ENCODE measurements at regions not wholly inside any gene's neighbourhood (a gene's known extent, or its start where the extent isn't known, plus 50 kb on each side); places are given as distances from the start of the nearest gene placed in this dataset.
"Not testable (repeated sequence)": the region's sequence is repeated elsewhere in the genome, so short reads cannot be mapped to it uniquely, and the experiment has no call there.

DNA sequence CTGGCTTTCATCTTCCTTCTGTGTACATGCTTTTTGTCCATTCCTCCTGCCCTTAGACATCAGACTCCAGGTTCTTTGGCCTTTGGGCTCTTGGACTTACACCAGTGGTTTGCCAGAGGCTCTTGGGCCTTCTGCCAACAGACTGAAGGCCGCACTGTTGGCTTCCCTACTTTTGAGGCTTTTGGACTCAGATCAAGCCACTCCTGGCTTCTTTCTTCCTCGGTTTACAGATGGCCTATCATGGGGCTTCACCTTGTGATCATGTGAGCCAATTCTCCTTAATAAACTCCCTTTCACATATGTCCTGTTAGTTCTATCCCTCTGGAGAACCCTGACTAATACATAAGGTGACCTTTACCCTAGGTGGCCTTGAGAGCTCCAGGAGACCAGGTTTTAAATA, 189.1 kb upstream of the CCNG1 start:
- ATAC-seq (peak; percentile 82), DNase-seq (ENCODE audit: low spot score) (peak; percentile 69)

DNA sequence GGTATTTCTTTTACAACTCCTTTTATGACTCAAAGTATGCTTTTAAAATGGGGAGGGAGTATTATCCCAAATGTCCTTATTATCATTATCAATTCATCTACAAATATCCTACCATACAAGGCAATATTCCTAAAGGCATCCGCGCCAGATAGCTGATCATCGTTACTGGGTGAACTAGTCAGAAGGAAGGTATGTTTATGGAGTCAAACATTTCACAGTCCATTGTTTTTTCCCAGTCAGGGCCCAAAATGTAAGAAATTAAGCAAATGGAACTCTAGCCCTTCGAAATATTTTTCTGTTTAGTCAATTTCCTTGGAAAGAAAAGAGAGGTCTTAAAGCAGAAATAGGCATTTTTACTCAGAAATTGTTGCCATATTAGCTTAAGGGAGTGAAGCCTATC, 188.5 kb upstream of the CCNG1 start:
- DNase-seq (ENCODE audit: low spot score) (no peak), ATAC-seq (no peak)

DNA sequence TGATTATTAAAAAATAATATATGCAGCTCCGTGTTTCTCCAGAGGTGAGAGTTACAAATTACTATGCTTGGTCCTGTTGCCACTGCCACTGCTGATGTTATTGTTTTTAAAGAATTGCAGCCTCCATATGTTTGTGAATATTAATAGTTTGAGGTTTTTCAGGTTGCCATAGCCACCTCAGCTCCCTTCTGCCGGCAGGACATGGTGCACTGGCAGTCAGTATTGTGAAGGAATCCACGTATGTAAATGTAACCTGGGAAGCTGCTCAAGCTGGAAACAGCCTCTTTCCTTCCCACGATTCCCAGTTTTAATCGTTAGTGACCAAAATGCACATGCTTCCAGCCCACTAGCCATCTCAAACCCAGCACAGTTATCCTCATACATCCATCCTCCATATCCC, 184.4 kb upstream of the CCNG1 start:
- ATAC-seq = no peak

DNA sequence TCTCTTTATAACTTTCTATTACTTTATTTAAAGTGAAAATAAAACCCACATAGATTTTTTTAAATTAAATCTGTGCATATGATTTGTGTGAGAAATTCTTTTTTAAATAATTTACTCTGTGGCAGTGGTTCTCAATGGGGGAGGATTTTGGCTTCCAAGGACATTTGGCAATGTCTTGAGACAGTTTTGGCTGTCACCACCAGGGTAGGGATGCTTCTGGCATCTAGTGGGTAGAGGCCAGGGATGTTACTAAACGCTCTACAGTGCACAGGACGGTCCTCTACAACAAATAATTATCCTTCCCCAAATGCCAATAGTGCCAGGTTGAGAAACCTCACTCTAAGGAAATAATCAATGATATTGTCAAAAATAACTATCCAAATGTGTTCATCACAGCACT, 177.9 kb upstream of the CCNG1 start:
- no peak for ATAC-seq
- DNase-seq (ENCODE audit: low spot score) = no peak

More for the DNA sequence above, 184.4 kb upstream of the CCNG1 start:
- no peak for DNase-seq (ENCODE audit: low spot score)

DNA sequence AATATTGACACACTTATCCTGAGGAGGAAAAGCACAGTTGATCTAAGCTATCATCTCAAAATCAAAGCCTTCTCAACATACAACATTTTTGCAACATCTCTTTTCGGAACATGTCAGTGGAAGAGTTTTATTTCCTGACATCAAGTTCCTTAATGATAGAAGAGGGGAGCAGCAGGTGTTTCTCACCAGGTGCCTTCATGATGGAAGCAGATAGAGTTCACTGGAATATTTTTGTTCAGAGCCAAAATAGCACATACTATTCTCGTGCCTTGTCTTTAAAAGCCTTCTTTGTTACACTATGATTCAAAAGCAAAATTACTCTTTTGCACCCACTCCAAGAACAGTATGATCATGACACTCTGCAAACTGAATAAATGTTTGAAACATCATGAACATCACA, 176.9 kb upstream of the CCNG1 start:
- DNase-seq (ENCODE audit: low spot score) (no peak), ATAC-seq (no peak)

DNA sequence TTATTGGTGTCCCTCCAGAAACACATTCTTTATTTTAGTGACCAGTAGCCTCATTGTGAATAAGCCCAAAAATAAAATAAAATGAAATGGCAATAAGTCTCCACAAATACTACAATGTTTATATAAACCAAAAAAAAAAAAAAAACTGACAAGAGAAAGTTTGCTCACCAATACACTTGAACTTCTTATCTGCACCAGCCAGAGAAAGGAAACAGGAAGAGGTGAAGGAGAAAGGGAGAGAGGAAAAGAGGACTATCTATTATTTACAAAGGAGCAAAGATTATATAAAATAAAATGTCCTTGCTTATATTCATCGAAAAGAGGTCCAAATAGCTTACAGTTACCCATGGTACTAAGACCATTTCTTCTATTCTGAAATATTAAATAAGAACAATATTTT, 176.4 kb upstream of the CCNG1 start:
- ATAC-seq = no peak
- DNase-seq (ENCODE audit: low spot score) = no peak

DNA sequence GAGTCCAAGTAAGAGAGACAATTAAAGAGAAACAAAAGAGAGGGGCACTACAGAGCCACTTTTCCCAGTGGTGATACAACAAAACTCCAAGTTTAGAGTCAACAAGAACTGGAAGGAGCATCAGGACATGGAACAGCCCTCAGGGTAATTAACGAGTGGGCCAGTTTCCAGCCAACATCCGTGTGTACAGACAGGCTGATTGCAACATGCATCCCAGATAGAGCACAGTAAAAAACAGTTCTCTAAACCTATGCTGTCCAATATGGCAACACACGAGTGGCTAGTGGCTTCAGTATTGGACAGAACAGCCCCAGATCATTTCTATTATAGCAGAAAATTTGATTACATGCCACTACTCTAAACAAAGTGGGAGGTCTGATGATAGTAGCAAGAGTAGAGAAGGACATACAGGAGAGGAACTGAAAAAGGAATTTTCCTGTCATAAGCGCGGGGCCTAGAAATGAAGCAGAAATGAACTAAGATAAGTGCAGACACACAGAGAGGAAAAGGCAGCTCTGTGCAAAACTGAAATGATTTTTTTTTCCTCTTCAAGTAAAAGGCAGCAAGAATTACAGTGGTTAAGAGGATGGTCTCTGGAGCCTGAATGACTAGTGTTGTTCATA, 175.6 kb upstream of the CCNG1 start:
- DNase-seq (ENCODE audit: low spot score) = no peak
- peak; percentile 77 for ATAC-seq

DNA sequence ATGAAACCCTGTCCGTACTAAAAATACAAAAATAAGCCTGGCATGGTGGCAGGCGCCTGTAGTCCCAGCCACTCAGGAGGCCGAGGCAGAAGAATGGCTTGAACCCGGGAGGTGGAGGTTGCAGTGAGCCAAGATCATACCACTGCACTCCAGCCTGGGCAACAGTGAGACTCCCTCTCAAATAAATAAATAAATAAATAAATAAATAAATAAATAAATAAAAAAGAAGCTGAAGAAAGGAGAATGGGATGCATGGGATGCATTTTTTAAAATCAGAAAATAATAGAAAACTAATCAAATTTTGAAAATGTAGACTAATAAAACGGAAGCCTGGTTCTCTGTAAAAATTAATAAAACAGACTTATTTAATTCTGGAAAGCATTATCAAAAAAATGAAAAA, 171.1 kb upstream of the CCNG1 start:
- DNase-seq (ENCODE audit: low spot score) = not testable (repeated sequence)

DNA sequence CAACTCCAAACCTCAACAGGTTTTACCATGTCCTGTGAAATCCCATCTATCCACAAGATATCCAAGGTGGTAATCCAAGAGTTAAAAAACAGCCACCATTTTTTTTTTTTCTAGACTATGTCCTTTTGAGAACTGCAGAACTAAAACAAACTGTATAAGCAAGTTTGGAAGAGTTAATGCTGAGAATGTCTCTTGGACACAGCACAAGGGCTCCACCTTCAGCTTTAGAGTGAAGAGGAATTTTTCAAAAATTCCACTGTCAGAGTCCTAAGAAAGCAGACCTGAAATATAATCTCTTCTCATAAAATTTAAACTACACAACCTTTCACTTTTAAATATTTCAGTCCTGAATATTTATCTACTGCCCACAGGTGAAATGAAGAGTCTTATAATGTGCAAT, 167.8 kb upstream of the CCNG1 start:
- ATAC-seq (peak; percentile 67), DNase-seq (ENCODE audit: low spot score) (no peak)

More for the DNA sequence above, 171.1 kb upstream of the CCNG1 start:
- ATAC-seq = not testable (repeated sequence)

DNA sequence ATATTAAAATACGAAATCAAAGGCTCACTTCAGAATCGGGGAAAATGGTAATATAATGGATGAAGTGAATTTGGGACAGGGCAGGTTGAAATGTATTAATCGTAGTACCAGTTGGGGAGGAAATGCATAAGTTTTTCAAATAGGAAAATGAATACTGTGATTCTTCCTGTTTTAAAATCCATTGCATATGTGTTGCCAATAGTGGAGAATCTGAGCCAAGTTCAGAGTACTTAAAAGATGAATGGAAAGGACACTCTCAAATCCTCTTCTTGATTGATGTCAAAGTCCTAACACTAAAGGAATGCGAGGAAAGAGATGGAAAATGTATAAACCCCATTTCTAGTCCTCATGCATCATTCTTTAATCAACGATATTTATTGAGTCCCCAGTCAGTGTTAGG, 160.9 kb upstream of the CCNG1 start:
- no peak for DNase-seq (ENCODE audit: low spot score)
- no peak for ATAC-seq

DNA sequence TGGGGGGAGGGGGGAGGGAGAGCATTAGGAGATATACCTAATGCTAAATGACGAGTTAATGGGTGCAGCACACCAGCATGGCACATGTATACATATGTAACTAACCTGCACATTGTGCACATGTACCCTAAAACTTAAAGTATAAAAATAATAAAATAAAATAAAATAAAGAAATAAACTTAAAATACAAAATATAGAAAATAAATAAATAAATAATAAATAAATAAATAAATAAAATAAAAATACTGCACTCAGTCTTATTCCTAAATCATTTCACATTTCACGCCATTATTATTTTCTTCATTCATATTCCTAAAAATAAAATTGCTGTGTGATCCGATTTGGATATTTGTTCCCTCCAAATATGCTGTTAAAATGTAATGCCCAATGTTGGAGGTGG, 156.5 kb upstream of the CCNG1 start:
- not testable (repeated sequence) for ATAC-seq; DNase-seq (ENCODE audit: low spot score)

DNA sequence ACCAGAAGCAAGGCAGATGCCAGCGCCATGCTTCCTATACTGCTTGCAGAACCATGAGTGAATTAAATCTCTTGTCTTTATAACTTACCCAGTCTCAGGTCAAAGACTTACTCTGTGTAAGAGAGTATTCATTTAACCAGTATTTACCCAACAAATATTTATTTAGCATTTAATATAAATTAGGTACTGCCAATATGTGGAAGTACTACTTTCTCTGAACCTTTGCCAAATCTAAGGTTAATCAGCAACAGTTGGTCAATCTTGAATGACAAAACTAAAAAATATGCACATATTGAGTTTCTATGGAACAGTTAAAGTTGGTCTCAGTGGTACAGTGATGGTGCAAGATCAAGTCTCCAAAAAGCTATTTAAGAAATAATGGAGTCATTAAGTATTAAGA, 155.9 kb upstream of the CCNG1 start:
- ATAC-seq = peak; percentile 64
- no peak for DNase-seq (ENCODE audit: low spot score)

DNA sequence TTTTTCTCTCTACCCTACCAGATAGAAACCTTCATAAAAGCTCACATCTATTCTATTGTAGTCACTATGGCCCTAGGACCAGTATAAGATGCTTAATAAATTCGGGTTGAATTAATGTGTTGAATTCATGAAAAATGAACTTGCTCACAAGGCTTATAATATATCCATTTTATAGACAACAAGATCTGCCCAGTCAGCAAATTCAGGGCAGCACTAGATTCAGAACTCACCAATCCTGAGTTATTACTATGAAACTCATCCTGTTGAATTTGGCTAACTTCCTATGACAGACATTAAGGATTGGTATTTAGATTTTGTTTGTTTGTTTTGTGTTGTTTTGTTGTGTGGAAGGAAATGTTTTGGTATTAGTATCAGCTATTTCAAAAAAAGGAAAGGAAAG, 143.6 kb upstream of the CCNG1 start:
- ATAC-seq (no peak), DNase-seq (ENCODE audit: low spot score) (no peak)

DNA sequence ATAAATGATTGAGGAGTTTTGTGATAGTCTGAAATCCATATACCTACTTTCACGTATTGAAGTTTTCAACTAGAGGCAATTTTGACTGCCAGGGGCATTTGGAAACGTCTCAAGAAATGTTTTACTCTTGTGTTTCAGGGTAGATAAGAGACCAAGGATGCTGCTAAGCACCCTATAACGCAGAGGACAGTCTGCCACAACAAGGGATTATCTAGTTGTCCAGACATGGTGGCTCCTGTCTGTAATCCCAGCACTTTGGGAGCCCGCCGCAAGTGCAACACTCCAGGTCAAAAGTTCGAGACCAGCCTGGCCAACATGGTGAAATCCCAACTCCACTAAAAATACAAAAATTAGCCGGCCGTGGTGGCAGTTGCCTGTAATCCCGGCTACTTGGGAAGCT, 133.7 kb upstream of the CCNG1 start:
- ATAC-seq (no peak), DNase-seq (ENCODE audit: low spot score) (no peak)

DNA sequence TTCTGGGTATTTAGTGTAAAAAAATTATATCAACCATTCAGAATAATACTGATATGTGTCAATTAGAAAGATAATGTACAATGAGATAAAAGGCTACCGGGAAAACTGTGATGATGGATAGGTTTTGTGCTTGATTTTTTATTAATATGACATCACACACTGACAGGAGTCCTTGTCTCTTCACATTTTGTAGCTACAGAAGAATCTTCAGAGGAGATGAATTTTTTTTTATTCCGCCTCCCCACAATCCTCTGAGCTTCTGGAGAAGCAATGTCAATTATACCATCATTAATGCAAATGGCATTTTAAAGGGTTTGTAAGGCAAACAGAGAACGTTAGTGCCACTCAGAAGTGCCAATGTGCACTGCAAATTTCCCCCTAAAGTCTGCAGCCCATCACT, 131.7 kb upstream of the CCNG1 start:
- DNase-seq (ENCODE audit: low spot score) (no peak), ATAC-seq (no peak)

DNA sequence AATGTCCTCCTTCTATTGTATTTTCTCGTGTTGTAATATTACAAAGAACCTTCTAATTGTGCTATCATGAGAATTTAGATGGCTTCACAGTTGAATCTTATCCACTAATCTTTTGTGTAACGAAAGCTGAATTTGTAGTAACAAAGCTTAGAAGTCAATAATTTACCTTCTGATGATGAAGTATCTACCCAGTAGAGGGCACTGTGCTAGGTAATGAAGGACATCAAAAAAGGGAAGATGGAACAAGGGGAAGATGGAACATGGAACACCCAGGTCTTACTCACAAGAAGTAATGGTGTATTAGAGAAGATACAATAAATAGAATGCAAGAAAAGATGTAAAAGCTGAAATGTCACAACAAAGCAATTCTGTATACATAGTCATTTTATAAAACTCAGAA, 131.0 kb upstream of the CCNG1 start:
- ATAC-seq (peak; percentile 75), DNase-seq (ENCODE audit: low spot score) (no peak)

DNA sequence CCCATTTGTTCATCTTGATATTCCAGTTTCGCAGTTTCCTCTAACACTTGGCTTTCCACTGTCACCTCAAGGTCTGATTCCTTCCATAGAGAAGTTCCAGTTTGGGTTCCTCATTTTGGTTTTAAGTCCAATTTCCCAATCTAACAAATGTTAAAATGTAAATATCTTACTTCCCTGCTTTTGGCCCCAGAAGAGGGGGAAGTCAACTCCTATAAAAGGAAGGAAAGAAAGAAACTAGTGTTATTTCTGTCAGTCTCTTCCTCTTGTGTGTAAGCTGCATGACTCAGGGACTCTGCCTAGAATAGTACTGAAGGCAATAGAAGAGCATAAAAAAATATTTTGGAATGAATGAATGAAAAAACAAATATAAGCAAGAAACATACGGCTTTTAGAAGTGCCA, 127.5 kb upstream of the CCNG1 start:
- ATAC-seq (peak; percentile 27), DNase-seq (ENCODE audit: low spot score) (no peak)

DNA sequence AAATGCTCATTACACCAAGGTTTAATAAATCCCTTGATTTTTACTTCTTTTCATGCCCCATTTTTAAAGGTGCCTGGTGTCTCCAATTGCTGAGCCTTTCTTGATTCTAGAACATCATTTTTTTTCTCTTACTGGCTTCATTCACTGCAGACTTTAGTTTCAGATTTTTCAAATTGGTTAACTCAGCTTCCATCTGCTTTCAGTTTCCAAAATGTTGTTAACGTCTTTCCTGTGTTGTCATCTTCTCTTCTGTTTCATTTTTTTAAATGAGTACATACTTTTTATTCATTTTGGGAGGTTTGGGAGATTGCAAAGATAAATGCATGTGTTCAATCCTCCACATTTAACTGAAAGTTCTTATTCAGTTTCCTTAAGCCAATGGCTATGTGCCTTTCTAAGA, 126.4 kb upstream of the CCNG1 start:
- ATAC-seq (no peak), DNase-seq (ENCODE audit: low spot score) (no peak)

DNA sequence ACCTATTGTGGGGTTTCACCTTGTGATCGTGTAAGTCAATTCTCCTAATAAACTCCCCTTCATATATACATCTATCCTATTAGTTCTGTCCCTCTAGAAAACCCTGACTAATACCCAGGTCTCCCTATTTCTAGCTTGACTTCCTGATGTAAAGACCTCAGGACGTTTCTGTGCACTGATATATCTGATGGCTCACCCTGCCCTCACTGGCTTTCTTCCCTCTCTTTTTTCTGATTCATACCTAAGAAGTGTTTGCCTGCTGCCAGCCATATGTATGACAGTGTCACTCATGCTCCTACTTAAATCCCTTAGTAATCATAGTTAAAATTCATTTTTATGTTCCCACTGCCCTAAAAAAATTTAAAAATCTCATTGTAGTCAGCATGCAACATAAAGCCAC, 124.8 kb upstream of the CCNG1 start:
- DNase-seq (ENCODE audit: low spot score) (no peak), ATAC-seq (no peak)

DNA sequence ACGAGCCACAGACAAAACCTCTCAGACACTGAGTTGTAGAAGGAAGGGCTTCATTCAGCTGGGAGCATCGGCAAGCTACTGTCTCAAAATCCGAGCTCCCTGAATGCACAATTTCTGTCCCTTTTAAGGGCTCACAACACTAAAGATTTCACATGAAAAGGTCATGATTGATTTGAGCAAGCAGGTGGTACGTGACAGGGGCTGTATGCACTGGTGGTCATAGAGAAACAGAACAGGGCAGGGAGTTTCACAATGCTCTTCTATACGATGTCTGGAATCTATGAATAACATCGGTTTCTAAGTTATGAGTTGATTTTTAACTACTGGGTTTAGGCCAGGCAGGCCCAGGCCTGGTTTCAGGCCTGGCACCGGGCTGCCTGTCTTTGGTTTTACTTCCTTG, 124.3 kb upstream of the CCNG1 start:
- ATAC-seq = not testable (repeated sequence)

DNA sequence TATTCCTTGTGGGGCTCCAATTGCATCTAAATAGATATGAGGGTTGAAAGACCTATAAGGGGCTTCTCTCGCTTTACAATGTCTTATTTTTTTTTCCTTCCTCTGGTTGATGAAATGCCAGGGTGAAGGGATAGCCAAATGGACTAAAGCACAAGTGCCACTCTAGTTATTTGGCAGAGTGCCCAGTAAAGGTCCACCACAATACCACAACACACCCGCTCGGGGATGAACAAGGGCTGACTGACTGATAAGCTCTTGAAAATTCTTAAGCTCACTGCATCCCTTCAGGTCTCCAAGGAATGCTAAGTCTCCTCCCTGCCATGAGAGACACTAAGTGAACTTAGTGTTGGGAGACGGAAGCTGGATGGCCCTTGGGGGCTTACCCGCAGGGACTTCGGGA, 121.0 kb upstream of the CCNG1 start:
- not testable (repeated sequence) for ATAC-seq; DNase-seq (ENCODE audit: low spot score)

More for the DNA sequence above, 124.3 kb upstream of the CCNG1 start:
- not testable (repeated sequence) for DNase-seq (ENCODE audit: low spot score)

DNA sequence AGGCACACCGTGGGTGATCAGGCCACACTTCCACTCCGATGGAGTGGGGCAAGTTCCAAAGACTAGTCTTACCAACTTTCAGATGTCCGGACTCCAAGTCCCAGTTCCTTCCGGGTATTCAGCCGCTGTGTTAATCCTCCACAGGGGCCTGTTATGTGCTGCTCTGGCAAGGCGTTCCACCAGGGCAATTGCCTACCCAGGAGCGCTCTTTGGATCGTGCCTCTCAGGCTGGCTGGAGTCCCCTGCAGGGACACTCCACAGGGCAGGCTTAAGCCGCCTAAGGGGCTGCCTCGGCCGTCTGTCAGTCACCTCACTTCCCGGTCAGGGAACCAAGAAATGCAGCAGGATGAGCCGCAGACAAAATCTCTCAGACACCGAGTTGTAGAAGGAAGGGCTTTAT, 118.7 kb upstream of the CCNG1 start:
- DNase-seq (ENCODE audit: low spot score) (no peak), ATAC-seq (no peak)

DNA sequence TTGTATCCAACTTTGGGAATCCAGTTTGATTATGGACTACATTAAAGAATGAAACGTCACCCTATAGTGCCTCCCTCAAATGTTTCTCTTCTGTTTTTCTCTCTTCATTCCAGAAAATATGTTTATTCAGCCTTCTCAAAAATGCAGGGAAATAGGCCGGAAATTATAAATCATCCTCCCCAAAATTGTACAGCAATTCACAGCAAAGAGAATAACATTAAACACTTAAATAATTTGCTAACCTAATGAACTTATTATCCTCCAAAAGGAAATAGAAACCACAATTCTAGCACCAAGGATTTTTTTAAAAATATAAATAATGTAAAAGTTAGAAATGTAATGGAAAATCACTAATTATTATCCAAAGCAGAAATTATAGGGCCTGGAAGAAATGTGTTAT, 115.9 kb upstream of the CCNG1 start:
- ATAC-seq (no peak), DNase-seq (ENCODE audit: low spot score) (no peak)

Measured in left lobe of liver (tissue), 2 donors.